ENCODE measurements at regions not wholly inside any gene's neighbourhood (a gene's known extent, or its start where the extent isn't known, plus 50 kb on each side); places are given as distances from the start of the nearest gene placed in this dataset.
"Not testable (repeated sequence)": the region's sequence is repeated elsewhere in the genome, so short reads cannot be mapped to it uniquely, and the experiment has no call there.

DNA sequence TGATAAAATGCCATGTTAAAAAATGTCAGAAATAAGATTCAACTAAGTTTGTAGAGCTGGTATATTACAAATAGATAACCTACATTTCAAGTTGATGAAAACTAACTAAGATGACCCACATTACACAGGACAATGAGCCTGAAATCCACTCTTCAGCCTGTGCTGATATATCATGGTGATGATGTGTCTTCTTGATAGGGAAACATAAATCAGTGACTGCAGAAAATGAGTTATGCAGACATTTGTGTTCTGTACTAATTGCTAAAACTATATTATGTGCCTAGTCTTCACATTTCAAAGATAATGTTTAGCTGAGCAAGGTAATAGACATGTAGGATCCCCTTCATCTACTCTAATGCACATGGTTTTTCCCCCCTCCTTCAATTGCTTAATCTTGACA lies 331.6 kb upstream of the F9 start:
- no peak for DNase-seq

DNA sequence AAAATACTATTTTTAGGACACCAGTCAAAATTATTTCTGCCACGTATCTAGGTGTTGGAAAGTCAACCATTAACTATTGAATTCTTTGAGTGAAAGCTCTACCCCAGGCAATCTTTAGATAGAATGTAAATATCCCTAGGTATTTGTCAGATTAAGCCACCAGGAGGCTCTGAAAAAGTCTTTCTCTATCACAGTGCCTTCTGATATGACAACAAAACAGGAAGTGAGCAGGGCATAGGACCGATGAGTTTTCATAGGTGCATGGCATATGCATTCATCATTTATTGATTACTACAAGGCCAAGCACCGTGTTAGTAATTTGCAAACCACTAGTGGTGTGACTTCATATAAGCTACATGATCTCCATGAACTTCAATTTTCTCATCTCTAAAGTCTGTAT lies 333.6 kb upstream of the F9 start:
- DNase-seq, result no peak

DNA sequence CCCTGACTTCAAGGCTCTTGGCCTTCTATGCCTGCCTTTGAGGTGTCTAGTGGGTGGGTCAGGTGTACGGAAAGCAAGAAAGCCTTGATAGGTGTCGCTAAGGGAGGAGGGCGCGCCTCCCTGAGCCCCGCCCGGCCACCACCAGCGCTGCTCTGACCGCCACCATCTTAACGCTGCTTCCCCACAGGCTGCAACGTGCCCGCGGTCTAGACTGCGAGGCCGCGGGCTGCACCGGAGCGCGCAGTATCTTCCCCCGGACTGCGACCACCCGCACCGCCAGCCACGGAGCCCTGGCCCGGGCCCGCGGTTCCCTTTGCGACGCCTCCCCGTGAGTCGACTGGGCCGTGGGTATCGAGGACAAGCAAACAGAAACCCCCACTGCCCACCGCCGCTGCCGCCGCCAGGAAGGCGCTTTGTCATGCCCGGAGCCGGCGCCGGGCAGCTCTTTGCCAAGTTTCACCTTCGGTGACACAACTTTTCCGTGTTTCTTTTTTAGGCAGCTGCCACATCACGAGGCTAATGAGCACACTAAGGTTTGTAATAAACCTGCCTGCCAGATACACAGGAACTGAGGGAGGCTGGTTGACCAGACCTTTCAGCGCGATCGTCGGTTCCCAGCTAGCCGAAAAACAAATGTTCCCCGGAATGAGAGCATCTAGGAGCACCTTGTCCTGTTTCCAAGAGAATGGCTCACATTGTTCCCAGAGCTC lies 335.8 kb upstream of the F9 start:
- DNase-seq, result no peak

DNA sequence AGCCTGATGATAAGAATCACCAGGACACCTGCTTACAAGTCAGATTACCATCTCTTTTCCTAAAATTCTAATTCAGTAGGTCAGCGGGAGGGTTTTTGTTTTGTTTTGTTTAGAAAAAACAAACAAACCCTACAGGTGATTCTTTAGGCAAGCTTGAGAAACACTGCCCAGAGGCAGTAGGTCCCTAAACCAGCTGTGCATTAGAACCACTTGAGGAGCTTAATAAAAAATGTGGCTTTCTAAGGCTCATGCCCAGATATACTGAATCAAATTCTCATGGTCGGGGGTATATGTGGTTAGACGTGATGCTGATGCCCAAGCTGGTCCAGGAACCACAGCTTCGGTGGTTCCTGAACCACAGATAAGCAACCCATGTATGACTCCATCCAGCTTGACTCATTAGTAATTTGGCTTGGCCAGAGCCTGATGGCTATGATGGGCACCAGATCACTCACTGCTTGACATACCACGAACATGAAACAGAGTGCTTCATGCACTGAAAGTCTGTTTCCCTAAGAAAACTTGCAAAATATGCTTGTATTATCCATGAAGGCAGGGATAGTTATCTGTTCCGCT lies 338.1 kb upstream of the F9 start:
- no peak for DNase-seq

DNA sequence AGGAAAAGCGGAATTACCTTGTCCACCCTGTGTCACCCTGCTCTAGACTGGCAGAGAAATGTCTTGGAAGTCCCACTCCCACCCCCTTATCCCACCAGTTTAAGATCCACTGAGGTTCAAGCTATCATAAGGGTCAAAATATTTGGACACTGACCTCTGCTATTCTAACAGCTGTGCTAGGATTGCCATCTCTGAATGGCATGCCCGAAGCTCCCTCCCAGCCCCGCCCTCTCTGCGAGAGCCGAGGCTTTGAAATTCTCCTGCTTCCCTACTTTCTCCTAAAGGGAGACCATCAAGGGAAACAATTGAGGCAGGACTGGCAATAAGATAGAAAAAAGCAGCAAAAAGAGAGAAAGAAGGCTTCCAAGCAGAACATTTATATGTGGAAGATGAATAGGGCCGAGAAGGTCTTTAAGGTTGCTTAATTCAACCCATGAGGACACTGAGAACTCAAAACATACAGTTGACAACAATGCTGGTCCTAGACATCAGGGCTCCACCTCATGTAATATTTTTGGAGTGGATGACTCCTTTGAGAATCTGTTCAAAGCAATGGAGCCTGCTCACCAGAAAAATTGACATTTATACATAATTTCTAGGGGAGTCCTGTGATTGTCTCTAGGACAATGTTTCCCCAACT lies 338.7 kb upstream of the F9 start:
- no peak for DNase-seq

DNA sequence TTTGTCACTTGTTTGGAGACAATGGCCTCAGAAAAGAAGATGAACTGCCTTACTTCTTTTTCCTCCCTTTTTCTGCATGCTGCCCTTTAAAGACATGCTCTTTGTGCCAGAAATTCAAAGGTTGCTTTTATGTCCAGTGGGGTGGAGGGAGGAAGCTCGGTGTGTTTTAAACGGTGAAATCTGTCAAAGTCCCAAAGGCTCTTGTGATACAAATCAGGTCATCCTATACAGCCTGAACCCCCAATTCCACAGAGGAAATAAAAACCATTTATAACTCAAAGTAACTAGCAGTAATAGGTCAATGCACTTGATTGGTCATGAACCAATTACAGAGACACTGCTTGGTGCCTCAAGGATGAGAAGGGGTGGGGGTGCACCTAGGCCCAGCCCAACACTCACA lies 339.3 kb upstream of the F9 start:
- no peak for DNase-seq

DNA sequence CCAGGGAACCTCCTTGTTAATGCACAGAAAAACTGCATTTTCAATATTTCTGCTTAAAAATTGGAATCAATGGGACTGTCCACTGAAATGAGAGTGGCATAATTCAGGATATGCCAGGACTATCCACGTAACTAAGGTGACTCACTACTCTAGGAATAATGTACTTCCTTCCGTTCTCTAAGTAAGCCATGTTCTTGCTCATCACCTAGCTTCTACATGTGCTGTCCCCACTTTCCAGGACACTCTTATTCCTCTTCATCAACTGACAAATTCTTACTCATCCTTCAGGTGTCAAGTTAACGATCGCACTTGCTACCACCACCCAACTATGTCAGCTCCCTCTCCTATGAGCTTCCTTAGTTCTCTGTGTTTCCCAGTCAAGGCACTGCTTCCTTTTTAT lies 342.8 kb upstream of the F9 start:
- no peak for DNase-seq

DNA sequence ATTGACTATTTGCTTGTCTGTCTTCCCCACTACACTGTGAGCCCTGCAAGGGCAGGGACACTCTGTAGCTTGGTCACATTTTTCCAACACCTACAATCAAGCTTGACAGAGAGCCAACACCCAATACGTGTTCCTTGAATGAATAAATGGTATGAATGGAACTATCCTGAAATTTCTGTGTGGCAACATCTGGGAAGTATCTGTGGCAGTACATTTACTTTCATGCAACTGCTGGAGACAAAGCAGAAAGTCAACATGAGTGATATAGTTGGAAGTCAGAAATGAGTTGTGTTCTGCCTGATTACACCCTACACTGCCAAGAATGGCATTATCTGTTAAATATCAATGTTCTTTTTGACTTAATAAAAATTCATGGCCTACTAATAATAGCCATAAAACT lies 343.5 kb upstream of the F9 start:
- DNase-seq, result no peak

DNA sequence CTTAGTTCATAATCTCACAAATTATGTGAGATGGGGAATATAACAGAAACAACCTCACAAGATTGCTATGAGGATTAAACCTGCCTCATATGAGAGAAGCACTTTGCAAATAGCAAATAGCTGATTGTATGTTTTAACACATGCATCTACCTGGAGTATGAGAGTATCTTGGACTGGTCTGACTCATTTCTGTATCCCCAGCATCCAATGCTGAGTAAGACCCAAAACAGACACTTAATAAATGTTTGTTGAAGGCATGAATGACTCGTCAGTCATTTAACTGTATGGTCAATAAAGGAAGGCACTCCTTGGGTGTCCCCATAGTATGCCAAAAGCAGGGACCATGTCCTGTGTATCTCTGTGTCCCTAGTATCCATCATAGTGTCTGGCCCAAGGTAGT lies 350.9 kb upstream of the F9 start:
- no peak for DNase-seq

DNA sequence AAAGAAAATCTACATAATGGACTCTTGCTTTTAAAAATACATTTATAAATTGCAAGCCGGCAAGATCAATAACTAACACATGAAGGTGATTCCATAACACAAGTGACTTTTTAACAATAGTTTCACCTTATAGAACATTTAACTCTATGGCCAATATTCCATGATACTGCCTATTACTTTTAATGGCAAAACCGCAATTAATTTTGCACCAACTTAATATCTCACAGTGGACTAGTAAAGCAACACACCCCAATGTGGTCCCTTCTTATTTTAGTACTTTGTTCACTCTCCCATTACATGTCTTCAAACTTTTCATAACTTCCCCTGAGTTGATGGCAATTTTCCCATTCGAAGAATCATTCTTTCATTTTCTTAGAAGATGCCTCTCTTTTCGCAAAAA lies 351.6 kb upstream of the F9 start:
- DNase-seq, result no peak

DNA sequence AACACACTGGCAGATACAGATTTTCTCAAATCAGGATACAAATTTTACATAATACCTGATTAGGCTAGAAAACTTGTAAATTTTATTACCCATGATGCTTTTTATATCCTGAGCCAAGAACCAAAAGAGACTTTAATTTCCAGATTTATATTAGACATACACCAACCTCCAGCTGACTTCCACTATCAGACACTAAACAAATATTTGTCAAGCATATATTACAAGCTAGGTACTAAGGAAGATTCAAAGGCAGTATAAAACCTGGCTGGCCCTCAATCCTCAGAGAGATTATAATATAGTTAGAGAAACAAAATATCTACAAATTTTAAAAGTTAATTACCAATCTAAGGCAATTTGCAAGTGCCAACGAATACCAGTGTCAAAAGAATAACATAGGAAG lies 357.8 kb upstream of the F9 start:
- no peak for DNase-seq

DNA sequence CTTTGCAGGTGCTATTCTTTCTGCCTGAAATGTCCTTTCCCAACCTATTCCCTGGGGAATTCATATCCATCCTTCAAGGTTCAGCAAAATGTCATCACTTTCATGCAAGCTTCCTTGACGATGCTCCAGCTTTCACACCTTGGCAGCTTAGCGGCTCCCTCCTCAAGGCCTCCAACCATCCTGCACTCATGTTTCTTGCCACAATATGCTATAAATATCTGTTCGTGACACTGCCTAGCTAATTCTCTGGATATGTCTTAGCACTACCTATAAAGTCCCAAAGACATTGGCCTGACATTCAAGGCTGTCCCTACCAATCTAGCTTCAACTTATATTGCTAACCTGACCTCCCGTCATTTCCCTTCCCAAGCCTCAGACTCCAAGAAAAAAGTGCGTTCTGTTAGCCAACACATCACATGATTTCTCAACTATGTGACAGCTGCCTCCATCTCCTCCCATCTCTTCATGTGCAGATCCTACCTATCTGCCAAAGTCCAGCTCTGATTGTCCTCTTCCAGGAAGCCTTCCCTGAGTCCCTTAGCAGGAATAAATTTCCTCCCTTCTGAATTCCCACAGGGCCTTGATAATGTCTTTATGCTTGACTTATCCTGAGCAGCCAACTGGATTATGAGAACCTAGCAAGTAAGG lies 359.9 kb upstream of the F9 start:
- no peak for DNase-seq

DNA sequence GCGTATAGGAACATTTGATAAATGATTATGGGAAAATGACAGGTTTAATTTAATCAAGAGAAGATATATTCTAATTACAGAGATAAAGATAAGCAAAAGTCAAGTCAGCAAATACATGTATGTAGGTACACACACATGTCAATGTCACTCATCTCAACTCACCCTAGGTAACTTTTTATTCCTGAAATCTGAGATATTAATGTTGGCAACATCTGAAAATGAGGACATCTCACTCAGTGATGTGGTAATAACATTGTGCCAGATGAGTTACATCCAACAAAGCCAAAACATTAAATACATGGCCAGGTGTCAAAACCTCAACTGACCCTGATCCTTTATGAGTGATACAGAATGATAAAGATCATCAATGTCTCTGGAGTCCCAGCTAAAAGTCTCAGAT lies 363.3 kb upstream of the F9 start:
- DNase-seq, result no peak

DNA sequence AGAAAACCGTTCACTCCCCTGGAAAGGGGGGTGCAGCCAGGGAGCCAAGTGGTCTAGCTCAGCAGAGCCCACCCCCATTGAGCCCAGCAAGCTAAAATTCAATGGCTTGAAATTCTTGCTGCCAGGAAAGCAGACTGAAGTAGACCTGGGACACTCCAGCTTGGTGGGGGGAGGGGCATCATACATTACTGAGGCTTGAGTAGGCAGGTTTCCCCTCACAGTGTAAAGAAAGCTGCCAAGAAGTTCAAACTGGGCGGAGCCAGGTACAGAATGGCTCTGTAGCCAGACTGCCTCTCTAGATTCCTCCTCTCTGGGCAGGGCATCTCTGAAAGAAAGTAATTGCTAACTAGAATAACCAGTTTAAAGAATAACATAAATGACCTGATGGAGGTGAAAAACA lies 372.3 kb upstream of the F9 start:
- no peak for DNase-seq

DNA sequence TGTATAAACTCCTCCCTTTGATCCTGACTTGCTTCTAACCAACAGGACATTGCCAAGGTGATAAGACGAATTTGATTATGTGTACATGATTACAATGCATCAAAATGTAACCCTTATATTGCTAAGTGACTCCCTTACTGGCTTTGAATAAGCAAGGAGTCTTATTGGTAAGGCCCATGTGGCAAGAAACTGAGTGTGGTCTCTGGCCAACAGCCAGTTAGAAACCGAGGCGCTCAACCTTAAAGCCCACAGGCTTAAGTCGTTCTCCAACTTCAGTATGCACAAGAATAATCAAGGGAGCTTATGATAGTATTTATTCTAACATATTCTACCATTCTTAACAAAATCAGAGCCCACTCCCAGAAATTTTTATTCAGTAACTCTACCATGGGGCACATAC lies 374.2 kb upstream of the F9 start:
- no peak for DNase-seq

DNA sequence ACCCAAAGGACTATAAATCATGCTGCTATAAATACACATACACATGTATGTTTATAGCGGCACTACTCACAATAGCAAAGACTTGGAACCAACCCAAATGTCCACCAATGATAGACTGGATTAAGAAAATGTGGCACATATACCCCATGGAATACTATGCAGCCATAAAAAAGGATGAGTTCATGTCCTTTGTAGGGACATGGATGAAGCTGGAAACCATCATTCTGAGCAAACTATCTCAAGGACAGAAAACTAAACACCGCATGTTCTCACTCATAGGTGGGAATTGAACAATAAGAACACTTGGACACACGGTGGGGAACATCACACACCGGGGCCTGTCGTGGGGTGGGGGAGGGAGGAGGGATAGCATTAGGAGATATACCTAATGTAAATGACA lies 383.9 kb upstream of the F9 start:
- DNase-seq, result not testable (repeated sequence)

DNA sequence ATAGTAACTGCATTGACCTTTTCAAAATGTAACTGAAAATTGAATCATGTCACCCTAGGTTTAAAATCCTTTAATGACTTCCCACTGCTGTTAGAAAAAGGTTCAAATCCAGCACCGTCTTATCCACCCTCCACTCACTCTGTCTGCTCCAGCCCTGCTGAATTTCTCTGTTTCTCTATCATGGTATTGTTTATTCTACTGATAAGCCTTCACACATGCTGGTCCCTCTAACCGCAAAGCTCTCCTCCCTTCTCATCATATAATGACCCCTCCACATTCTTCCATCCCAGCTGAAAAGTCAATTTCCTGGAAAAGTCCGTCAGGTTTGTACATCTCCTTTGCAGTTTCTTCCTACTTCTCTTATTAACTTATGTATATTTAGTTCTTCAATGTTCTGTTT lies 389.2 kb upstream of the F9 start:
- DNase-seq, result no peak

DNA sequence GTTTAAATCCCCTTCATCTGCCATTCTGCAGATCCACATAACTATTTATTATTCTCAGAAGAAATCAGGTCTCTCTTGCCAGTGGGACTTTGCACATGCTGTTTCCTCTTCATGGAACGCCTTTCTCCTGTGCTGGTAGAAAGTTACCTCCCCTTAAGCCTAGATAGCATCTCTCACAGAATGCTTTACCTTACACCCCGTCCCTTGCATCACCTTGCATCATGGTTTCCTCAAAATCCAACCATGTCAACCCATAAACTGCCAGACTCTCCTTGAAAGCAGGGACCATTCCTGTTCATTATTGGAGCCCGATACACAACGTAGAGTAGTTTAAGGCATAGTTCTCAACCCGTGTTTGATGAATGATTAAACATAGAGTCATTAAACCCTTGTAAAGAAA lies 396.2 kb upstream of the F9 start:
- DNase-seq, result no peak

DNA sequence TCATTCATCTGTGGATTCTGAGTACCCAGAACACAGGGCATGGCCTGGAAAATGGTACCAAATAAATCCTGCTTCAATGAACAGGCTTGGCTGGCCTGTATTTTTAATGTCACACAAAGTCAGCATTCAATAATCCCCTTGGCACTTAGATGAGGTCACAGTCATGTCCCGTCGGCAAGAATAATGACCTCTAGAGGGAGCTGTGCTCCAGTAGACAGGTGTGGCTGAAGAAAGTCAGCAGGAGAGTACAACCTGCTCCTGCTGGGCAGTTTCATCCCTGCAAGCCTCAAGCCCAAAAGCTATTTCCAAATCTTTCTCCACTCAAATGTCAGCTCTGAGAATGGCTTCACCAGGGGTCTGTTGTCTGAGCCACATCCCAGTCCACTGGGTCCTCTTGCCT lies 404.0 kb upstream of the F9 start:
- DNase-seq, result no peak

DNA sequence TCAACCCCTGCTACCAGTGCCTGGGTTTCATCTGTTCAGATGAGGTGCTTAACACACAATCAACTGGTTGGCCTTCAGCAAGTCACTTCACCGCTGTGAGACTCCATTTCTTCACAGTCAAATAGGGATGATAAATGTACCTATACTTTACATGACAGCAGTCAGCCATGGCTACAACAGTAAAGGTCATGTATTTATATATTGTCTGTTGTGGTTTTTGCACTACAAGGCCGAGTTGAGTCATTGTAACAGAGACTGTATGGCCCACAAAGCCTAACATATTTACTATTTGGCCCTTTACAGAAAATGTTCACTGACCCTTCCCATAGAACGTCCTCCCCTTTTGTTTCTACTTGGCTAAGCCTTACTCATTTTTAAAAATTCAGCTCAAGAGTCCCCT lies 404.6 kb upstream of the F9 start:
- no peak for DNase-seq

DNA sequence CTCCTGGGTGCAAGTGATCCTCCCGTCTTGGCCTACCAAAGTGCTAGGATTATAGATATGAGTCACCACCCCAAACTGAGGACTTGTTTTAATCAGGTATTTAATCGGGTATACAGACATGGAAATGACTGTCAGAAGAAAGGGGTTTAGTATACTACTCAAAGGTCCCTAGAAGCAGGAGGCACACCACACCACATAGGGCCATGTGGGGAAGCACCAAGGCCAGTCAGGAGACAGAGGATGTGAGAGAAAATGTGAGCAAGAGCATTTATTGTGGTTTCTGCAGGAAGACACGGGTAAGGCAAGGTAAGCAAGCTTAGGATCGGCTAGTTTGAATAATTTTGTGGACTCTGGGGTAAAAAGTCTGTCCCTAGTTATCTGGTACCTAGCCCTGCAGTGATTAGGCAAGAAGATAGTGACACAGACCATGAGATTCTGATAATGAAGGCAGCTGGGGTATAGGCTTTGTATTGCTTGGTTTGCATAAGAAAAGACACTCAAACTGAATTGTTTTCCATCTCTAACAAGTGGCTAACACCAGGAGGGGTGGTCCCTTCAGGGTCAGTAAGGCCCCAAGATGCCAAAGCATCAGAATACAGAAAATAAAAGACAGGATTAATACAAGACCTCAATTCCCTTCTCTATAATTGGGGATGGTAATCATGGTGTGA lies 408.8 kb upstream of the F9 start:
- DNase-seq, result no peak

DNA sequence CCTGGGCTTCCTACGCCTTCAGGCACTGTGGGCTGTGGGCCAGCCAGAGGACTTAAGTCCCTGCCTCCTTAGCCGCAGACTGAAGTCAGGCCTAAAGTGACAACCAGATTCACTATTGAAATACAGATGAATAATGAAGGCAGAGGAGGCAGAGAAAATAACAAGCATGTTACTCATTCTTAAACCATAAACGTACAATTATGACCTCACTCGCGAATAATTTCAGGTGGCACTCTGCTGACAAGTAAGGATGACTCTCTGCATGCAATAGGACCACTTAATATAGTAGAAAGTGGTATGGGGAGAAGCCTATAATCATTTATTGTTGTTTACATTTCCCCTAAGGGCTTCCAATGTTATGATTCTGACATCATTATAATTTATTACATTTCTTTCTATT lies 409.2 kb upstream of the FGF13 start:
- DNase-seq, result no peak

DNA sequence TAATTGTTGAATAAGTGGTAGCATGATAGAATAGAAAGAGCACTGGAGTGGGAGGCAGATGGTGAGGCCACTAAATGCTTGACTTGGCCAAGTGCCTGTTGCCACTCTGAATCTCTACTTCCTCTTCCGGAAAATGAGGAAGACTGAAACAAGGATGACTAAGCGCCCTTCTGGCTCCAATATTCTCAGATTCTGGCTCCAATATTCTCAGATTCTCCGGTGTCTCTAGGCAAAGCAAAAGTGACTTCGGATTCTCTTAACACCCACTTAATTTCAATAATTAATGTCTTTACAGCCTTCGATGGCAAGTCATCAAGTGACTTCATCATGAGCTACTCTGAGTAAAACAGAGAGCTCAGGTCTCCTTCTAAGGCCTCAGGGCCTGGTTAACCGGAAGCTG lies 402.2 kb upstream of the FGF13 start:
- DNase-seq, result no peak

DNA sequence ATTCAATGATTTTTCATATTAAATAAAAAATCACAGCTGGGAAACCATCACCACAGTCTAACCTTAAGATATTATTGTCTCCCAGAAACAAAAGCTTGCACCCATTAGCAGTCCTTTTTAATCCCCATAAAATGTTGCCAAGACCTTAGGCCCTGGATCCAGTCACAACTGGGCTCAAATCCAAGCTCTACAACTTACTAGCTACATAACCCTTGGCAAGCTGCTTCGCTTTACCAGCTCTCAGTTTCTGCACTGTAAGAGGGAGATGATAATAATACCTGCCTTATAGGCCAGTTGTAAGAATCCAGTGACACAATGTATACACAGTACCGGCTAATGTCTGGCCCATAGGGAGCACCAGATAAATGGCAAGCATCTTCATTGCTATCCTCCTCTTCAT lies 400.9 kb upstream of the FGF13 start:
- no peak for DNase-seq

Data from T1000 (cell line).